ENCODE measurements at regions not wholly inside any gene's neighbourhood (a gene's known extent, or its start where the extent isn't known, plus 50 kb on each side); places are given as distances from the start of the nearest gene placed in this dataset.

DNA sequence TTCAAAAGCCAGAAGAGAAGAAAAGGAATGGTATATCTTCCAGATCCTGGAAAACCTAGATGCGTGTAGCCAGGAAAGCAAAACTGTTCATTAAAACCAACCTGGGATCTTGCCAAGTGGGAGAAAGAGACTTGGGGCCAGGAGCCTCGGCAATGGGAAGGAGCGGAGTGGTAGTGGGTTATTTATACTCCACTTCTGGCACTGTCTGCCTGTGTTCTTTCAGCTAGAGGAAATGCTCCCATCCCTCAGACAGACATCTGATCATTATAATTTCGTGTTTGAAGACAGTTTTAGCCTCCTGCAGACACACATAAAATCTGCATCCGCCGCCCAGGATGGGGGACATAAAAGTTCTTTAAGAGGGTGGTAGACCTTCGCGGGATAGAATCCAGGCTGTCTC lies 421.6 kb downstream of the RPS24 start:
- TF ChIP-seq, protein P1, sequence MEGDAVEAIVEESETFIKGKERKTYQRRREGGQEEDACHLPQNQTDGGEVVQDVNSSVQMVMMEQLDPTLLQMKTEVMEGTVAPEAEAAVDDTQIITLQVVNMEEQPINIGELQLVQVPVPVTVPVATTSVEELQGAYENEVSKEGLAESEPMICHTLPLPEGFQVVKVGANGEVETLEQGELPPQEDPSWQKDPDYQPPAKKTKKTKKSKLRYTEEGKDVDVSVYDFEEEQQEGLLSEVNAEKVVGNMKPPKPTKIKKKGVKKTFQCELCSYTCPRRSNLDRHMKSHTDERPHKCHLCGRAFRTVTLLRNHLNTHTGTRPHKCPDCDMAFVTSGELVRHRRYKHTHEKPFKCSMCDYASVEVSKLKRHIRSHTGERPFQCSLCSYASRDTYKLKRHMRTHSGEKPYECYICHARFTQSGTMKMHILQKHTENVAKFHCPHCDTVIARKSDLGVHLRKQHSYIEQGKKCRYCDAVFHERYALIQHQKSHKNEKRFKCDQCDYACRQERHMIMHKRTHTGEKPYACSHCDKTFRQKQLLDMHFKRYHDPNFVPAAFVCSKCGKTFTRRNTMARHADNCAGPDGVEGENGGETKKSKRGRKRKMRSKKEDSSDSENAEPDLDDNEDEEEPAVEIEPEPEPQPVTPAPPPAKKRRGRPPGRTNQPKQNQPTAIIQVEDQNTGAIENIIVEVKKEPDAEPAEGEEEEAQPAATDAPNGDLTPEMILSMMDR (IDR thresholded peaks at IDR 0.05; ENCODE audit: low read depth, low read length, missing control alignments) = no peak
- DNase-seq = no peak
- Histone ChIP-seq H3K4me3 (ENCODE audit: low read depth, low read length) (no peak overlapping the region), H3K36me3 (replicated peaks) (no peaks in the 10 kb centered on the region), H3K27me3 (replicated peaks) (peaks cover 30% of the 10 kb centered on the region), H3K27ac (no peak overlapping the region)
- in situ Hi-C loops (cut with HindIII; ENCODE audit: low pct_ligation_motif_present, low sequenced_read_pairs) = no loop called here

DNA sequence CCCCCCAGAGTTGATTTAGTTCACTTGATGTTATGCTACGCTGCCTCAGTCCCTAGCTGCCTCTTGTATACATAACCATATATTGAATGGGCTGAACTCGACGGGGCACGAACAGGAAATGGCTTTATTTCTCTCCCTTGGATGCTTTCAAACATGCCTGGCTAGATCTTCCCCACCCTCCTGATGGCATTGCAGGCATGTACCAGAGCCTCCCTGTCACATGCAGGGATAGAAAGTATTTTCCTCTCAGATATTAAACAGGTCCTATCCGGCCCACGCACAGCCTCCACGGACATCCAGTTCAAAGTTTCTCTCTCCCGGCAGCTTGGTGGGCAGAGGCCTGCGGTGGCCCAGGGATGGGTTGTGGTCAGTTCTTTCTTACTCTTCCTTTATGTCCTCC lies 422.1 kb downstream of the RPS24 start:
- in situ Hi-C loops (cut with HindIII; ENCODE audit: low pct_ligation_motif_present, low sequenced_read_pairs) = no loop called here
- TF ChIP-seq, protein P1 (IDR thresholded peaks at IDR 0.05; ENCODE audit: low read depth, low read length, missing control alignments) = no peak

GRCh38 chr10:78456649-78457400 lies 423.2 kb downstream of the RPS24 start:
- in situ Hi-C loops (cut with HindIII; ENCODE audit: low pct_ligation_motif_present, low sequenced_read_pairs) = no loop called here
- H3K27me3 ChIP-seq (replicated peaks) = peaks cover 21% of the 10 kb centered on the region
- no peak for DNase-seq

More for the DNA sequence above, 422.1 kb downstream of the RPS24 start:
- Histone ChIP-seq H3K36me3 (replicated peaks) (no peaks in the 10 kb centered on the region), H3K27me3 (replicated peaks) (peaks cover 26% of the 10 kb centered on the region), H3K27ac (no peak overlapping the region), H3K4me3 (ENCODE audit: low read depth, low read length) (no peak overlapping the region)
- no peak for DNase-seq

GRCh38 chr10:78457804-78458482 lies 424.3 kb downstream of the RPS24 start:
- Histone ChIP-seq H3K27me3 (replicated peaks) (peaks cover 18% of the 10 kb centered on the region), H3K4me3 (ENCODE audit: low read depth, low read length) (no peak overlapping the region), H3K27ac (no peak overlapping the region), H3K36me3 (replicated peaks) (no peaks in the 10 kb centered on the region)
- DNase-seq = peak; percentile 84
- in situ Hi-C loops (cut with HindIII; ENCODE audit: low pct_ligation_motif_present, low sequenced_read_pairs) = no loop called here
- TF ChIP-seq, protein P1 (IDR thresholded peaks at IDR 0.05; ENCODE audit: low read depth, low read length, missing control alignments) = no peak

More at GRCh38 chr10:78456649-78457400, 423.2 kb downstream of the RPS24 start:
- TF ChIP-seq, protein P1 (IDR thresholded peaks at IDR 0.05; ENCODE audit: low read depth, low read length, missing control alignments) = no peak
- H3K27ac ChIP-seq = no peak overlapping the region
- no peak overlapping the region for H3K4me3 ChIP-seq (ENCODE audit: low read depth, low read length)
- no peaks in the 10 kb centered on the region for H3K36me3 ChIP-seq (replicated peaks)

GRCh38 chr10:78458983-78459638 lies 425.4 kb downstream of the RPS24 start:
- TF ChIP-seq, protein P1 (IDR thresholded peaks at IDR 0.05; ENCODE audit: low read depth, low read length, missing control alignments) = no peak
- no peaks in the 10 kb centered on the region for H3K36me3 ChIP-seq (replicated peaks)
- DNase-seq = peak; percentile 78
- H3K4me3 ChIP-seq (ENCODE audit: low read depth, low read length) = no peak overlapping the region
- in situ Hi-C loops (cut with HindIII; ENCODE audit: low pct_ligation_motif_present, low sequenced_read_pairs) = no loop called here
- H3K27ac ChIP-seq = peak overlapping the region; percentile 24
- peaks cover 14% of the 10 kb centered on the region for H3K27me3 ChIP-seq (replicated peaks)

Measured in brain microvascular endothelial cell (primary cell).